ENCODE measurements at regions not wholly inside any gene's neighbourhood (a gene's known extent, or its start where the extent isn't known, plus 50 kb on each side); places are given as distances from the start of the nearest gene placed in this dataset.

- TF ChIP-seq POLR2A (IDR thresholded peaks at IDR 0.05) (no peak), CTCF (IDR thresholded peaks at IDR 0.05) (no peak)
These were observed 466.5 kb upstream of the MAF start for GRCh38 chr16:80066805-80067580.
